Stimulated activated memory B cell treated with anti-CD40 and anti-IgM and Interleukin-4, amounts not matched to agents 10 μg/mL and 1 μg/mL and 100 μg/mL, for 72 hours (primary cell): ENCODE measurements at regions not wholly inside any gene's neighbourhood (a gene's known extent, or its start where the extent isn't known, plus 50 kb on each side); places are given as distances from the start of the nearest gene placed in this dataset.

Experiments used
- ATAC-seq: fragments of 150-1000 bp; cut with Tn5 transposase; 2 replicates; pipeline ENCODE4 v1.10.0; 2021
- H3K27ac Mint-ChIP-seq: one replicate; pipeline ENCODE4 v1.8.0; 2022; ENCODE audit warnings: mild to moderate bottlenecking, mixed read lengths
- H3K27me3 Mint-ChIP-seq: one replicate; pipeline ENCODE4 v1.8.0; 2022; ENCODE audit warnings: mixed read lengths
- H3K36me3 Mint-ChIP-seq: one replicate; pipeline ENCODE4 v1.8.0; 2022; ENCODE audit warnings: mixed read lengths
- H3K4me1 Mint-ChIP-seq: one replicate; pipeline ENCODE4 v1.8.0; 2022; ENCODE audit warnings: mixed read lengths
- H3K4me3 Mint-ChIP-seq: one replicate; pipeline ENCODE4 v1.8.0; 2022; ENCODE audit warnings: mild to moderate bottlenecking, moderate library complexity, mixed read lengths
- H3K9me3 Mint-ChIP-seq: one replicate; pipeline ENCODE4 v1.8.0; 2022; ENCODE audit warnings: mixed read lengths

GRCh38 chr18:55013685-55014084 is 54.4 kb upstream of the CCDC68 start:
- no peak overlapping the region for H3K27ac Mint-ChIP-seq
- H3K4me1 Mint-ChIP-seq = peaks cover 12% of the 10 kb centered on the region
- ATAC-seq = no peak
- H3K36me3 Mint-ChIP-seq = no peaks in the 10 kb centered on the region
- no peaks in the 10 kb centered on the region for H3K9me3 Mint-ChIP-seq
- H3K27me3 Mint-ChIP-seq = no peaks in the 10 kb centered on the region
- H3K4me3 Mint-ChIP-seq = no peak overlapping the region

GRCh38 chr18:55013086-55013485 is 53.8 kb upstream of the CCDC68 start:
- Mint-ChIP-seq H3K4me1 (peaks cover 12% of the 10 kb centered on the region), H3K9me3 (no peaks in the 10 kb centered on the region), H3K27ac (no peak overlapping the region), H3K27me3 (no peaks in the 10 kb centered on the region), H3K36me3 (no peaks in the 10 kb centered on the region), H3K4me3 (no peak overlapping the region)
- ATAC-seq = no peak

- ATAC-seq = no peak
- Mint-ChIP-seq H3K27me3 (no peaks in the 10 kb centered on the region), H3K4me1 (peaks cover 12% of the 10 kb centered on the region), H3K36me3 (no peaks in the 10 kb centered on the region), H3K27ac (no peak overlapping the region), H3K4me3 (no peak overlapping the region), H3K9me3 (no peaks in the 10 kb centered on the region)
Observed at GRCh38 chr18:55012008-55012407, 52.7 kb upstream of the CCDC68 start.
